ENCODE measurements at regions not wholly inside any gene's neighbourhood (a gene's known extent, or its start where the extent isn't known, plus 50 kb on each side); places are given as distances from the start of the nearest gene placed in this dataset.
"Not testable (repeated sequence)": the region's sequence is repeated elsewhere in the genome, so short reads cannot be mapped to it uniquely, and the experiment has no call there.

GRCh38 chr6:81932448-81932847 is 180.0 kb upstream of the TENT5A start:
- TF ChIP-seq, protein P1, sequence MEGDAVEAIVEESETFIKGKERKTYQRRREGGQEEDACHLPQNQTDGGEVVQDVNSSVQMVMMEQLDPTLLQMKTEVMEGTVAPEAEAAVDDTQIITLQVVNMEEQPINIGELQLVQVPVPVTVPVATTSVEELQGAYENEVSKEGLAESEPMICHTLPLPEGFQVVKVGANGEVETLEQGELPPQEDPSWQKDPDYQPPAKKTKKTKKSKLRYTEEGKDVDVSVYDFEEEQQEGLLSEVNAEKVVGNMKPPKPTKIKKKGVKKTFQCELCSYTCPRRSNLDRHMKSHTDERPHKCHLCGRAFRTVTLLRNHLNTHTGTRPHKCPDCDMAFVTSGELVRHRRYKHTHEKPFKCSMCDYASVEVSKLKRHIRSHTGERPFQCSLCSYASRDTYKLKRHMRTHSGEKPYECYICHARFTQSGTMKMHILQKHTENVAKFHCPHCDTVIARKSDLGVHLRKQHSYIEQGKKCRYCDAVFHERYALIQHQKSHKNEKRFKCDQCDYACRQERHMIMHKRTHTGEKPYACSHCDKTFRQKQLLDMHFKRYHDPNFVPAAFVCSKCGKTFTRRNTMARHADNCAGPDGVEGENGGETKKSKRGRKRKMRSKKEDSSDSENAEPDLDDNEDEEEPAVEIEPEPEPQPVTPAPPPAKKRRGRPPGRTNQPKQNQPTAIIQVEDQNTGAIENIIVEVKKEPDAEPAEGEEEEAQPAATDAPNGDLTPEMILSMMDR (IDR thresholded peaks at IDR 0.05; ENCODE audit: low read depth, low read length, poor library complexity, severe bottlenecking) = not testable (repeated sequence)
- TF ChIP-seq EZH2phosphoT487 (IDR thresholded peaks at IDR 0.05; ENCODE audit: borderline replicate concordance, low read length) = not testable (repeated sequence)

Measured in DOHH2 (cell line).